Stomach (tissue), 8 donors: ENCODE measurements at regions not wholly inside any gene's neighbourhood (a gene's known extent, or its start where the extent isn't known, plus 50 kb on each side); places are given as distances from the start of the nearest gene placed in this dataset.

Source experiments
- DNase-seq, 2 donors: peaks; one replicate each; pipeline versions ENCODE4 v3.0.0 to v3.0.0-alpha.2; 2013 to 2019
- H3K27ac ChIP-seq, 5 donors: fragments of 200-600 bp in 4 of 5; sonication (generic) in 4 of 5; one replicate each; pipeline ENCODE4 v1.5.1; 2013 to 2019; ENCODE audit warnings: mild to moderate bottlenecking in 1 of 5, moderate library complexity in 1 of 5
- H3K27me3 ChIP-seq, 3 donors: fragments of 200-600 bp; sonication (generic); one replicate each; pipeline ENCODE4 v1.5.1; 2017 to 2019; ENCODE audit warnings: mixed run types in 1 of 3
- H3K36me3 ChIP-seq, 4 donors: fragments of 200-600 bp; sonication (generic); 1 replicate in 3 of 4; 2 replicates in 1 of 4; pipeline ENCODE4 v1.5.1; 2016 to 2019
- H3K4me1 ChIP-seq, 4 donors: fragments of 200-600 bp; sonication (generic); one replicate each; pipeline ENCODE4 v1.5.1; 2016 to 2019
- H3K4me3 ChIP-seq, 4 donors: fragments of 200-600 bp; sonication (generic) in 3 of 4; one replicate each; pipeline ENCODE4 v1.5.1; 2016 to 2019; ENCODE audit warnings: mild to moderate bottlenecking in 1 of 4
- H3K9me3 ChIP-seq, 4 donors: fragments of 200-600 bp; sonication (generic); one replicate each; pipeline ENCODE4 v1.5.1; 2016 to 2019
- CTCF ChIP-seq, 7 experiments: fragments of 450-650 bp in 4 of 7; fragments of 200-600 bp in 3 of 7; sonication (generic) in 3 of 7; IDR thresholded peaks; one replicate each; pipeline ENCODE4 v1.5.1; 2016 to 2019; ENCODE audit warnings: antibody characterized with exemption in 7 of 7, control low read depth in 2 of 7, mild to moderate bottlenecking in 1 of 7
- EP300 ChIP-seq: sonication (generic); formaldehyde crosslinking; IDR thresholded peaks from one replicate; pipeline ENCODE4 v1.6.1; 2017; ENCODE audit warnings: antibody characterized with exemption
- POLR2A ChIP-seq, 4 donors: fragments of 450-650 bp; IDR thresholded peaks; one replicate each; pipeline ENCODE4 v1.6.1; 2016; ENCODE audit warnings: antibody characterized with exemption in 4 of 4, control low read depth in 2 of 4, mild to moderate bottlenecking in 1 of 4, moderate library complexity in 1 of 4
- POLR2AphosphoS5 ChIP-seq, 3 donors: sonication (generic); formaldehyde crosslinking; IDR thresholded peaks; one replicate each; pipeline ENCODE4 v1.6.1; 2016; ENCODE audit warnings: antibody characterized with exemption in 3 of 3
- WGBS, 5 donors: extraction: QIAGEN DNeasy Blood & Tissue Kit in 3 of 5; methylation state at CpG; one replicate each; pipeline versions ENCODE4 v1.1.5 to v1.1.7; 2013 to 2018; 5-methylcytosine and 5-hydroxymethylcytosine counted together
- intact Hi-C: fragments of 100-400 bp; cut with DNase I; formaldehyde crosslinking; loops from one replicate; pipeline ENCODE4 v1.15.1; 2023; ENCODE audit warnings: low total_unique reads
- donor health status: healthy with polysubstance abuse.
- donor health status: Bipolar disorder and iron deficiency.
- donor health status: healthy.

- H3K27ac ChIP-seq: no peak overlapping the region
- no peak overlapping the region for H3K4me3 ChIP-seq
- intact Hi-C loops: no loop called here
- H3K9me3 ChIP-seq: peaks cover 0 to 9% (median 9%) of the 10 kb centered on the region in 4 donors
- no peak for TF ChIP-seq POLR2A (IDR thresholded peaks at IDR 0.05)
- no peak for TF ChIP-seq CTCF (IDR thresholded peaks at IDR 0.05)
- TF ChIP-seq EP300: no peak
- TF ChIP-seq POLR2AphosphoS5 (IDR thresholded peaks at IDR 0.05): no peak
- no peaks in the 10 kb centered on the region for H3K27me3 ChIP-seq
- no peak for DNase-seq
- no peaks in the 10 kb centered on the region for H3K36me3 ChIP-seq
- no peaks in the 10 kb centered on the region for H3K4me1 ChIP-seq
These were observed 838.6 kb upstream of the SORCS1 start for GRCh38 chr10:108003061-108003460.

- WGBS, 5 donors: 80 to 98% (median 96%) methylated on average over 1 of the region's 1 CpG
- intact Hi-C loops: no loop called here
These were observed 835.9 kb upstream of the SORCS1 start for GRCh38 chr10:108000365-108000764.

GRCh38 chr10:107994621-107995270 lies 830.2 kb upstream of the SORCS1 start:
- intact Hi-C loops: no loop called here
- no peaks in the 10 kb centered on the region for H3K4me1 ChIP-seq
- TF ChIP-seq POLR2A (IDR thresholded peaks at IDR 0.05): no peak
- TF ChIP-seq POLR2AphosphoS5 (IDR thresholded peaks at IDR 0.05): no peak
- no peak for TF ChIP-seq EP300
- TF ChIP-seq CTCF (IDR thresholded peaks at IDR 0.05): no peak
- no peak overlapping the region for H3K27ac ChIP-seq
- H3K9me3 ChIP-seq: no peaks in the 10 kb centered on the region
- no peaks in the 10 kb centered on the region for H3K36me3 ChIP-seq
- WGBS, 5 donors: 60 to 64% (median 61%) methylated on average over 3 of the region's 3 CpGs
- no peak overlapping the region for H3K4me3 ChIP-seq
- no peaks in the 10 kb centered on the region for H3K27me3 ChIP-seq
- peak in 1 of 2 donors; percentile 13 for DNase-seq

More at GRCh38 chr10:108000365-108000764, 835.9 kb upstream of the SORCS1 start:
- no peak for DNase-seq
- Histone ChIP-seq H3K36me3 (no peaks in the 10 kb centered on the region), H3K4me3 (no peak overlapping the region), H3K9me3 (no peaks in the 10 kb centered on the region), H3K4me1 (no peaks in the 10 kb centered on the region), H3K27me3 (no peaks in the 10 kb centered on the region), H3K27ac (no peak overlapping the region)
- TF ChIP-seq POLR2A (IDR thresholded peaks at IDR 0.05): no peak
- no peak for TF ChIP-seq EP300
- TF ChIP-seq CTCF (IDR thresholded peaks at IDR 0.05): no peak
- no peak for TF ChIP-seq POLR2AphosphoS5 (IDR thresholded peaks at IDR 0.05)

DNA sequence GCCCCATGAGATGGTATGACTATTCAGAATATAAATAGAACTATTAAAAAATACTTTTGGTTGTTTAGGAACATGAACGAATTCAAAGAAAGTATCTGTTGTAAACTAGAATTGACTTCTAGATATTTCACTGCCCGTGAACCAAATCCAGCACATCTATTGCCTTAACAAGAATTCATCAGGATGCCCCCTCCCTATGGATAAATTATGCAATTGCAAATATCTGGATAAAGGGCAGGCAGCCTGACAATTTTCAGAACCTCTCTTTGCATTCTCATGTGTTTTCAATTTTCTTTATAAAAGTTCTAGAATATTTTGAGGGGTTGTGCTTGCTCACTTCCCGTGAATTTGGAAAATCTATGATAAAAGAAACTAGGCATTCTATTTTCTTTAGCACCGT lies 822.1 kb upstream of the SORCS1 start:
- WGBS, 5 donors: 72 to 82% (median 79%) methylated on average over 4 of the region's 4 CpGs
- intact Hi-C loops: no loop called here

More for the DNA sequence above, 822.1 kb upstream of the SORCS1 start:
- Histone ChIP-seq H3K27me3 (no peaks in the 10 kb centered on the region), H3K9me3 (no peaks in the 10 kb centered on the region), H3K27ac (no peak overlapping the region), H3K4me1 (no peaks in the 10 kb centered on the region), H3K4me3 (no peak overlapping the region), H3K36me3 (no peaks in the 10 kb centered on the region)
- DNase-seq: no peak
- no peak for TF ChIP-seq EP300
- TF ChIP-seq CTCF (IDR thresholded peaks at IDR 0.05): no peak
- no peak for TF ChIP-seq POLR2A (IDR thresholded peaks at IDR 0.05)
- no peak for TF ChIP-seq POLR2AphosphoS5 (IDR thresholded peaks at IDR 0.05)
